ENCODE measurements at regions not wholly inside any gene's neighbourhood (a gene's known extent, or its start where the extent isn't known, plus 50 kb on each side); places are given as distances from the start of the nearest gene placed in this dataset.

DNA sequence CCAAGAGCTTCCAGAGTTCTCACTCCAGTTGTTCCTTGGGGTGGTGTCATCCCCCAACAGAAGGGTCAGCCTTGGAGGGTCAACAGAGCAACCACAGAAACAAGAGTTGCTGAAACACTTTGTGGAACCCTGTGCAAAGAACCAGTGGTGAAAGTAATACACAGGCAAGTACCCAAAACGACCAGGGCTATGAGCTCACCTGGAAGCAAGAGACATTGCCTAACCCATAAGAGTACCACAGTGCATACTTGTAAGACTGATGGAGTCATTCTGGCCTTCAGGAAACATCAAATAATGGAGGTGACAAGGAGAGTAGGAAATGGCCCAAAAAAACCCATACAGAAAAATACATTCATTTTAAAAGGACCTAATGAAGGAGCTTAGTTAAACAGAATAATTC is 184.3 kb upstream of the TSC22D1 start:
- no peak for DNase-seq (ENCODE audit: extremely low read depth in 1 of 11, low read depth in 9 of 11, low spot score in 4 of 11)

- peak in 1 of 11 donors; percentile 24 for DNase-seq (ENCODE audit: extremely low read depth in 1 of 11, low read depth in 9 of 11, low spot score in 4 of 11)
Observed at GRCh38 chr13:44759384-44760360, 183.5 kb upstream of the TSC22D1 start.

GRCh38 chr13:44758630-44759383 is 182.7 kb upstream of the TSC22D1 start:
- no peak for DNase-seq (ENCODE audit: extremely low read depth in 1 of 11, low read depth in 9 of 11, low spot score in 4 of 11)

- DNase-seq (ENCODE audit: extremely low read depth in 1 of 11, low read depth in 9 of 11, low spot score in 4 of 11): no peak
Observed at GRCh38 chr13:44757671-44758070, 181.5 kb upstream of the TSC22D1 start.

GRCh38 chr13:44756276-44756810 is 180.2 kb upstream of the TSC22D1 start:
- no peak for DNase-seq (ENCODE audit: extremely low read depth in 1 of 11, low read depth in 9 of 11, low spot score in 4 of 11)

DNA sequence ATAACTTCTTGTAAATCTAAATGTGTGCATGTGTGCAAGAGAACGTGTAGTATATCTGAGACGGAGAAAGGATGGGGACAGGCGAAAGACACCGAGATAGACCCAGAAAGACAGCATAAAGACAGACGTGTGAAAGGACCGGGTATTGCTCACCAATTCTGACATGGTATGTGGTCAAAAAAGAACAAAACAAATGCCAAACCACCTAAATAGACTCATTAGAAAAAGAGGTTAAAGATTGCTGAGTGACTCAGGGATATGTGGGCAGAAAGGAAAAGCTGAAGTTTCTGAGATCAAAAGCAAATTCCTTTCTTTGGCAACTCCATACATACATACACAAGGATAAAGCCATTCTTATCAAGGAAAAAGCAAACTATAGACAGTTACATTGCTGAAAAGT is 179.7 kb upstream of the TSC22D1 start:
- no peak for DNase-seq (ENCODE audit: extremely low read depth in 1 of 11, low read depth in 9 of 11, low spot score in 4 of 11)

DNA sequence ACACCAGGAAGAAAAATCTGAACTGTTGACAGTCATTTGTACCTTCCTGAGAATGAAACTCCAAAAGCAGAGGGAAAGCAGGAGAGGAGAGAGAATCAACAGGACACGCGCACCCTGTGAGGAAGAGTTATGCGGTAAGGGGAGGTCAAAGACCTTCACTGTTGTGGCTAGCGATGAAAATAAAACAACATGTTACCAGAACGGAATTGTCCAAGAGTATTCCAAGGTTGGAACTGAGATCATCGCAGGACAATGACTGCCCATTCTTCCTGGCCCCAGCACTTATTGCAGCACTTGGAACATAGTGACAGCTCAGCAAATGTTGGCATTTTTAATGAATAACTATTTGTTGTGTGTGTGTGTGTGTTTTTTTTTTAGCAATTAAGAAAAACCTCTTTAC is 176.0 kb upstream of the TSC22D1 start:
- DNase-seq (ENCODE audit: extremely low read depth in 1 of 11, low read depth in 9 of 11, low spot score in 4 of 11): no peak

- DNase-seq (ENCODE audit: extremely low read depth in 1 of 11, low read depth in 9 of 11, low spot score in 4 of 11): no peak
Observed at GRCh38 chr13:44750630-44751029, 174.5 kb upstream of the TSC22D1 start.

DNA sequence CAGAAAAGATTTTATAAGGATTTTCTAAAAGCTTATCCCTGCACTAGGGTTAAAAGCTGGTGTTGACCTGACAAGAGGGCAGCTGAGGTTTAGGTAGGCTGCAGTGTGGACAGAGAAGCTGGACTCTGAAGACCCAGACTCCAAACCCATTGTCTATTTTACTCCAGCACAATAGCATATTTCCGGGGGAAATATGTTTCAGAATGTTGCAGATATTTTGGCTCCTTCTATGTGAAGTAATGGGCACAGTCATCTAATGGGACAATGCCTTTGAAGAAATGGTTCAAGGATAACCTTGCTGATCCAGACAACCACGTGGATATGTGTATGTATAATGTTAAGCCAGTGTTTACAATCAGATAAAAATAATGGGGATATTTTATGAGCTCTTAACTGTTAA is 173.8 kb upstream of the TSC22D1 start:
- no peak for DNase-seq (ENCODE audit: extremely low read depth in 1 of 11, low read depth in 9 of 11, low spot score in 4 of 11)

GRCh38 chr13:44748439-44748838 is 172.3 kb upstream of the TSC22D1 start:
- no peak for DNase-seq (ENCODE audit: extremely low read depth in 1 of 11, low read depth in 9 of 11, low spot score in 4 of 11)

- no peak for DNase-seq (ENCODE audit: extremely low read depth in 1 of 11, low read depth in 9 of 11, low spot score in 4 of 11)
Observed at GRCh38 chr13:44747179-44747578, 171.0 kb upstream of the TSC22D1 start.

DNA sequence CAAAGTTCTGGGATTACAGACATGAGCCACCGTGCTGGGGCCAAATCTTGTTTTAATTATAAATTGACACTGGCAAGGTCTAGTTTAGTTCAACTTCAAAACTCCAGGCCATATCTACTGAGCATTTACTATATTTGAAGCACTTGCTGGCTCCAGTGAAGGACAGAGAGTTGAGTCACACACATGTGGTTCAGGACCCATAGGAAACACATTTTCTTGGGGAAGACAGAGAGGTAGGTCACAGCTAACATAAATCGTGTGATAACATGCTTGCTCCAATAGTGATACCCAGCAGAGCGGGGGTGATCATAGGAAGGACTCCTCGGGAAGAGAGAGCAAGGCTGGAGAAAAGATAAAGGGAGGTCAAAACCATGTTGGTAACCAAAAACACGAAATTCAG is 170.6 kb upstream of the TSC22D1 start:
- DNase-seq (ENCODE audit: extremely low read depth in 1 of 11, low read depth in 9 of 11, low spot score in 4 of 11): no peak

- no peak for DNase-seq (ENCODE audit: extremely low read depth in 1 of 11, low read depth in 9 of 11, low spot score in 4 of 11)
Observed at GRCh38 chr13:44744880-44745633, 168.9 kb upstream of the TSC22D1 start.

DNA sequence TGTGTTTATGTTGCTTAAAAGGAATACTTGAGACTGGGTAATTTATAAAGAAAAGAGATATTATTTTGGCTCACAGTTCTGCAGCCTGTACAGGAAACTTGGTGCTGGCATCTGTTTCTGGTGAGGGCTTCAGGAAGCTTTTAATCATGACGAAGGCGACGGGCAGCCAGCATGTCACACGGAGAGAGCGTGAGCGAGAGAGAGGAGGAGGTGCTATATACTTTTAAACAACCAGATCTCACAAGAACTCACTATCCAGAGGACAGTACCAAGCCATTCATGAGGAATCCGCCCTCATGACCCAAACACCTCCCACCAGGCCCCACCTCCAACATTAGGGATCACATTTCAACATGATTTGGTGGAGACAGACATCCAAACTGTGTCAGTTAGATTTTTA is 163.4 kb upstream of the TSC22D1 start:
- no peak for DNase-seq (ENCODE audit: extremely low read depth in 1 of 11, low read depth in 9 of 11, low spot score in 4 of 11)

DNA sequence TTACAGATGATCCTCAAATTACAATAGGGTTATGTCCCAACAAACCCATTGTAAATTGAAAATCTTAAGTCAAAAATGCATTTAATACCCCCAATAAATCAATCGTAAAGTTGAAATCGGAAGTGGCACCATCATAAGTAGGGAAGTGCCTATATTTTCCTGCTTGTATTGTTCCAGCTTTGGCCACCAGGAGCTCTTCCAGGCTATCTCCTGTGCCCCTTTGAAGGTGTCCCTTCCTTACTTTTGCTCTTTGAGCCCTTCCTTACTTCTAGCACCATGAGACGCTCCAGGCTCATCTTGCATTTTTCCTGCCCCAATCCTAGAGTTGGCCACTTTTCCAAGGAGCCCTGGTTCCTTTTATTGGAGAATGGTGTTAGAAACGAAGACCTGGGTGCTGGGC is 163.0 kb upstream of the TSC22D1 start:
- no peak for DNase-seq (ENCODE audit: extremely low read depth in 1 of 11, low read depth in 9 of 11, low spot score in 4 of 11)

GRCh38 chr13:44738463-44738862 is 162.3 kb upstream of the TSC22D1 start:
- DNase-seq (ENCODE audit: extremely low read depth in 1 of 11, low read depth in 9 of 11, low spot score in 4 of 11): no peak

DNA sequence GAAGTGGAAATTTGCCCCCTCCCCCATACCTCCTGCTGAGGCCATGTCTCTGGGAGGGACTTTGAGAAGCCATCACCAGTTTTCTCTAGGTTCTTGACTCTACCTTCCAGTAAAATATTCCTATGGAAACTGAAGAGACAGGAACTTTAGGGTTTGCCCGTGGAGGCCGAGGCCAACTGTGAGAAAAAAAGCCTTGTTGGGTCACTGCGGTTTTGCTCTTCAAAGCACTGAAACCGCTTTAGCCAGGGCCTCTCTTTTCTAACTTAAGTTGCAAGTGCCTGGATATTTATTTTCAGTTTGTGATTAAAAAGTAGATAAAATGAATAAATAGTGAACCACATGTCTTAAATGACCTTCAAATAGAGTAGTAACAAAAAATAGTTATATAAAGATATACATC is 159.7 kb upstream of the TSC22D1 start:
- no peak for DNase-seq (ENCODE audit: extremely low read depth in 1 of 11, low read depth in 9 of 11, low spot score in 4 of 11)

DNA sequence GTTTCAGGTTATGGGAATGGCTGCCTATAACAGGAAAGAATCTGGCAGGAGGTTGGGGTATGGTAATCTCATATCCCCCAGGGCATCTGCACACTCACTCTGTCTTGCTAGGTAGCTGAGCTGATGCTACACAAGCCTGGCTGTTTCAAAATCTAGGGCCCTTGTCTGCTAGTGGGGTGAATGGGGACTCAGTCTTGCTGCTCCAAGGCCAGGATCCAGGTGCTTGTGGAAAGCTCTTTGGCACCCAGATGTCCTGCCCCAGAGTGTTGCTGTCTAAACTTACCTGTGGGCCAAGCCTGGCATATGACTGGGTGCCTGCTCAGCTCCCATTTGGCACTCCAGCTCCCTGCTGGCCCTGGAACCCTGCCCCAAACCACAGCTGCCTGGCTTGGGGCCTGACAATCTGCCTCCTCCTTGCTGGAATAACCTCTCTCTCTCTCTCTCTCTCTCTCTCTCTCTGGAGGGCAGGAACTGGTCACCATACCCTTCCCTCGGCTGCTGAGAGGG is 158.1 kb upstream of the TSC22D1 start:
- no peak for DNase-seq (ENCODE audit: extremely low read depth in 1 of 11, low read depth in 9 of 11, low spot score in 4 of 11)

DNA sequence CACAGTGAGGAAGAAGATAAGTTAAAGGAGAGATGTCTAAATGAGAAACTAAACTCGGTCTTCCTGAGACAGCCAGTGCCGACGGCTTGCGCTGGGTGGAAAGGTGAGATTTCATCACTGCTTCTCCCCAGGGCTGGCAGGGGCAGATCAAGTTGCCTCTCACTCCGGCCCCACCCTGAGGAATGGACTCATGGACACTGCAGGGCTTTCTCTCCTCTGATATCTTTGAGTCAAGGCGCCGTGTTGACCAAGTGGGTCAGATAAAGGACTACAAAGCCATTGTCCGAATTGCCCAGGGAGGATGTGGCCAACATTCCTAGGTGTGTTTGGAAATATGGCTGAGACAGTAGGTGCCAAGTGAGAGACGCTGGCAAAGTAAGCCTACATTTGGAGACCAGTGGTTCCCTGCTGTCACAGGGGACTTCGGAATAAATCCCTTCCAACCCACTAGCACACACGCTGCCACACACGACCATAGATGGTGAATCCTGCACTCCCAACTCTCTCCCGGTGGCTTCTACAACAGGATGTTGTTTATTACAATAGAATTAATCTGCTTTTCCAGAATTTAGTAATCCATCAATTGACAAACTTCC is 156.5 kb upstream of the TSC22D1 start:
- peak in 1 of 11 donors; percentile 30 for DNase-seq (ENCODE audit: extremely low read depth in 1 of 11, low read depth in 9 of 11, low spot score in 4 of 11)

All from renal cortex interstitium (tissue), 11 donors.